Ovary (tissue), 3 donors: ENCODE measurements at regions not wholly inside any gene's neighbourhood (a gene's known extent, or its start where the extent isn't known, plus 50 kb on each side); places are given as distances from the start of the nearest gene placed in this dataset.
"Not testable (repeated sequence)": the region's sequence is repeated elsewhere in the genome, so short reads cannot be mapped to it uniquely, and the experiment has no call there.

Experiments
- CTCF ChIP-seq, 3 donors: fragments of 450-650 bp in 2 of 3; fragments of 200-600 bp in 1 of 3; IDR thresholded peaks; one replicate each; pipeline versions ENCODE4 v1.5.1 to v1.8.0; 2016 to 2022; ENCODE audit warnings: antibody characterized with exemption in 3 of 3, mild to moderate bottlenecking in 1 of 3
- POLR2A ChIP-seq: fragments of 450-650 bp; IDR thresholded peaks from one replicate; pipeline ENCODE4 v1.6.1; 2017; ENCODE audit warnings: antibody characterized with exemption, mild to moderate bottlenecking, moderate library complexity
- donor health status: DM: no; HTN: no; CAD: no.

GRCh38 chr15:84393966-84394365 is 158.4 kb downstream of the GOLGA6L4 start:
- not testable (repeated sequence) for TF ChIP-seq CTCF (IDR thresholded peaks at IDR 0.05); POLR2A
